Chondrocyte (in vitro differentiated cells): ENCODE measurements at regions not wholly inside any gene's neighbourhood (a gene's known extent, or its start where the extent isn't known, plus 50 kb on each side); places are given as distances from the start of the nearest gene placed in this dataset.
"Not testable (repeated sequence)": the region's sequence is repeated elsewhere in the genome, so short reads cannot be mapped to it uniquely, and the experiment has no call there.

Source experiments
- DNase-seq: peaks from one replicate; pipeline ENCODE4 v3.0.0; 2021; ENCODE audit warnings: mixed read lengths, low spot score
- H3K27ac Mint-ChIP-seq: one replicate; pipeline ENCODE4 v1.8.0; 2021; ENCODE audit warnings: mild to moderate bottlenecking, moderate library complexity, mixed read lengths; ENCODE audit not compliant: unreplicated experiment
- H3K27me3 Mint-ChIP-seq: 2 replicates; pipeline ENCODE4 v1.8.0; 2021; ENCODE audit warnings: low read depth, mixed read lengths
- H3K36me3 Mint-ChIP-seq: 2 replicates; pipeline ENCODE4 v1.8.0; 2021; ENCODE audit warnings: low read depth, mixed read lengths
- H3K4me1 Mint-ChIP-seq: 2 replicates; pipeline ENCODE4 v1.8.0; 2021; ENCODE audit warnings: low read depth, mild to moderate bottlenecking, mixed read lengths
- H3K4me3 Mint-ChIP-seq: one replicate; pipeline ENCODE4 v1.8.0; 2021; ENCODE audit warnings: mild to moderate bottlenecking, moderate library complexity, mixed read lengths; ENCODE audit not compliant: unreplicated experiment
- H3K9me3 Mint-ChIP-seq: 2 replicates; pipeline ENCODE4 v1.8.0; 2021; ENCODE audit warnings: low read depth, mixed read lengths
- CTCF ChIP-seq: fragments of 200-600 bp; sonication (generic); IDR thresholded peaks from 2 replicates; pipeline ENCODE4 v1.5.0; 2021; ENCODE audit warnings: antibody characterized with exemption, mild to moderate bottlenecking, moderate library complexity

- DNase-seq = no peak
- Mint-ChIP-seq H3K9me3 (peaks cover 9% of the 10 kb centered on the region), H3K4me1 (peaks cover 74% of the 10 kb centered on the region), H3K27me3 (no peaks in the 10 kb centered on the region), H3K27ac (peak overlapping the region; percentile 90), H3K4me3 (peak overlapping the region; percentile 61), H3K36me3 (peaks cover 9% of the 10 kb centered on the region)
- peak; percentile 69 for TF ChIP-seq CTCF
These were observed 154.0 kb downstream of the THBS2 start for GRCh38 chr6:169099411-169100202.

- H3K4me1 Mint-ChIP-seq = peaks cover 76% of the 10 kb centered on the region
- H3K4me3 Mint-ChIP-seq = peak overlapping the region; percentile 61
- not testable (repeated sequence) for H3K9me3 Mint-ChIP-seq, H3K27me3 Mint-ChIP-seq, DNase-seq
- peak overlapping the region; percentile 90 for H3K27ac Mint-ChIP-seq
- H3K36me3 Mint-ChIP-seq = peaks cover 10% of the 10 kb centered on the region
These were observed 155.0 kb downstream of the THBS2 start for GRCh38 chr6:169098651-169099050.

- no peaks in the 10 kb centered on the region for H3K27me3 Mint-ChIP-seq
- TF ChIP-seq CTCF = no peak
- H3K4me1 Mint-ChIP-seq = peaks cover 82% of the 10 kb centered on the region
- H3K27ac Mint-ChIP-seq = peak overlapping the region; percentile 90
- H3K4me3 Mint-ChIP-seq = peak overlapping the region; percentile 61
- DNase-seq = no peak
- H3K36me3 Mint-ChIP-seq = peaks cover 10% of the 10 kb centered on the region
- peaks cover 9% of the 10 kb centered on the region for H3K9me3 Mint-ChIP-seq
These were observed 155.5 kb downstream of the THBS2 start for GRCh38 chr6:169098116-169098515.

GRCh38 chr6:169097381-169097959 lies 156.2 kb downstream of the THBS2 start:
- Mint-ChIP-seq H3K9me3 (peaks cover 10% of the 10 kb centered on the region), H3K27me3 (no peaks in the 10 kb centered on the region), H3K4me3 (peak overlapping the region; percentile 16), H3K4me1 (peaks cover 83% of the 10 kb centered on the region), H3K36me3 (peaks cover 10% of the 10 kb centered on the region), H3K27ac (peak overlapping the region; percentile 90)
- DNase-seq = no peak
- no peak for TF ChIP-seq CTCF

DNA sequence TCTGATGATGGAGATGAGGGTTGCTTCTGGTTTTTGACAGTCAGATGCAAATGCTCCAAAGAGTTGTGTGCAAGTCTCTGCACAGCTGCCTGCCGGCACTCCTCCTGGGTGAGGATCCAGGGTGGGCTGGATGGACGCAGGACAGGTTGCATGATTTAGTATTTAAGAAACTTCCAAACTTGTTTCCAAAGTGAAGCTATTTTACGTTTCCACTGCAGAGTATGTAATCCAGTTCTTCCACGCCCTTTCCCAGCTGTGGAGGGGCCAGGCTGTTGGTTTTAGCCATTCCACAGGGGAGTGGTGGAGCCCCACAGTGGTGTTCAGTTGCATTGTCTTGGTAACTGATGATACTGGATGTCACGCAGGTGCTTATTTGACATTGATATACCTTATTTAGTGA lies 157.3 kb downstream of the THBS2 start:
- H3K4me3 Mint-ChIP-seq = no peak overlapping the region
- no peaks in the 10 kb centered on the region for H3K27me3 Mint-ChIP-seq
- peak overlapping the region; percentile 8 for H3K27ac Mint-ChIP-seq
- no peak for DNase-seq
- peaks cover 83% of the 10 kb centered on the region for H3K4me1 Mint-ChIP-seq
- TF ChIP-seq CTCF = peak; percentile 59
- H3K36me3 Mint-ChIP-seq = peaks cover 7% of the 10 kb centered on the region
- H3K9me3 Mint-ChIP-seq = peaks cover 12% of the 10 kb centered on the region
